Hematopoietic multipotent progenitor cell treated with erythropoietin and hydrocortisone succinate and interleukin-3 and kit ligand, for 8 days (in vitro differentiated cells): ENCODE measurements at regions not wholly inside any gene's neighbourhood (a gene's known extent, or its start where the extent isn't known, plus 50 kb on each side); places are given as distances from the start of the nearest gene placed in this dataset.
"Not testable (repeated sequence)": the region's sequence is repeated elsewhere in the genome, so short reads cannot be mapped to it uniquely, and the experiment has no call there.

ENCODE experiments used
- DNase-seq: peaks from one replicate; pipeline ENCODE4 v3.0.0-alpha.2; 2015

GRCh38 chr18:45321520-45321919, 293.8 kb upstream of the SLC14A2 start:
- no peak for DNase-seq

GRCh38 chr18:45322343-45322742, 292.9 kb upstream of the SLC14A2 start:
- no peak for DNase-seq

GRCh38 chr18:45324101-45324494, 291.2 kb upstream of the SLC14A2 start:
- DNase-seq: no peak

- DNase-seq: no peak
Measured at GRCh38 chr18:45324495-45325113, 290.7 kb upstream of the SLC14A2 start.

GRCh38 chr18:45325778-45326177, 289.5 kb upstream of the SLC14A2 start:
- no peak for DNase-seq

- no peak for DNase-seq
Measured at GRCh38 chr18:45326505-45326904, 288.8 kb upstream of the SLC14A2 start.

GRCh38 chr18:45328296-45328695, 287.0 kb upstream of the SLC14A2 start:
- DNase-seq: no peak

GRCh38 chr18:45328811-45329210, 286.5 kb upstream of the SLC14A2 start:
- DNase-seq: no peak

- DNase-seq: no peak
Measured at GRCh38 chr18:45329316-45329715, 286.0 kb upstream of the SLC14A2 start.

- DNase-seq: no peak
Measured at GRCh38 chr18:45330170-45330594, 285.1 kb upstream of the SLC14A2 start.

- no peak for DNase-seq
Measured at GRCh38 chr18:45332871-45333270, 282.4 kb upstream of the SLC14A2 start.

GRCh38 chr18:45334191-45334590, 281.1 kb upstream of the SLC14A2 start:
- DNase-seq: no peak

- no peak for DNase-seq
Measured at GRCh38 chr18:45335282-45336043, 279.8 kb upstream of the SLC14A2 start.

GRCh38 chr18:45336448-45336847, 278.8 kb upstream of the SLC14A2 start:
- no peak for DNase-seq

GRCh38 chr18:45337477-45337876, 277.8 kb upstream of the SLC14A2 start:
- DNase-seq: no peak

- no peak for DNase-seq
Measured at GRCh38 chr18:45339810-45340550, 275.3 kb upstream of the SLC14A2 start.

GRCh38 chr18:45340884-45341283, 274.4 kb upstream of the SLC14A2 start:
- no peak for DNase-seq

GRCh38 chr18:45341454-45341853, 273.8 kb upstream of the SLC14A2 start:
- no peak for DNase-seq

GRCh38 chr18:45342166-45342565, 273.1 kb upstream of the SLC14A2 start:
- no peak for DNase-seq

- DNase-seq: no peak
Measured at GRCh38 chr18:45342653-45343052, 272.6 kb upstream of the SLC14A2 start.

- no peak for DNase-seq
Measured at GRCh38 chr18:45343365-45343764, 271.9 kb upstream of the SLC14A2 start.

- DNase-seq: not testable (repeated sequence)
Measured at GRCh38 chr18:45344680-45345079, 270.6 kb upstream of the SLC14A2 start.

- no peak for DNase-seq
Measured at GRCh38 chr18:45349019-45349418, 266.3 kb upstream of the SLC14A2 start.

GRCh38 chr18:45349467-45349866, 265.8 kb upstream of the SLC14A2 start:
- DNase-seq: no peak
